ENCODE measurements at regions not wholly inside any gene's neighbourhood (a gene's known extent, or its start where the extent isn't known, plus 50 kb on each side); places are given as distances from the start of the nearest gene placed in this dataset.
A peak's percentile ranks its signal among the peaks of the same experiment; 100 is the strongest.
"Not testable (repeated sequence)": the region's sequence is repeated elsewhere in the genome, so short reads cannot be mapped to it uniquely, and the experiment has no call there.

GRCh38 chr11:134953417-134953970 lies 541.5 kb upstream of the B3GAT1 start:
- H3K36me3 Mint-ChIP-seq, H3K4me1 Mint-ChIP-seq, H3K9me3 Mint-ChIP-seq, H3K27me3 Mint-ChIP-seq, H3K27ac Mint-ChIP-seq, H3K4me3 Mint-ChIP-seq: not testable (repeated sequence)

GRCh38 chr11:134951305-134951700 lies 539.3 kb upstream of the B3GAT1 start:
- Mint-ChIP-seq H3K4me3 (no peak overlapping the region), H3K9me3 (peaks cover 0 to 6% (median 0%) of the 10 kb centered on the region in 3 donors), H3K4me1 (peaks cover 0 to 2% (median 0%) of the 10 kb centered on the region in 3 donors), H3K27me3 (peaks cover 6% of the 10 kb centered on the region), H3K36me3 (no peaks in the 10 kb centered on the region), H3K27ac (no peak overlapping the region)

DNA sequence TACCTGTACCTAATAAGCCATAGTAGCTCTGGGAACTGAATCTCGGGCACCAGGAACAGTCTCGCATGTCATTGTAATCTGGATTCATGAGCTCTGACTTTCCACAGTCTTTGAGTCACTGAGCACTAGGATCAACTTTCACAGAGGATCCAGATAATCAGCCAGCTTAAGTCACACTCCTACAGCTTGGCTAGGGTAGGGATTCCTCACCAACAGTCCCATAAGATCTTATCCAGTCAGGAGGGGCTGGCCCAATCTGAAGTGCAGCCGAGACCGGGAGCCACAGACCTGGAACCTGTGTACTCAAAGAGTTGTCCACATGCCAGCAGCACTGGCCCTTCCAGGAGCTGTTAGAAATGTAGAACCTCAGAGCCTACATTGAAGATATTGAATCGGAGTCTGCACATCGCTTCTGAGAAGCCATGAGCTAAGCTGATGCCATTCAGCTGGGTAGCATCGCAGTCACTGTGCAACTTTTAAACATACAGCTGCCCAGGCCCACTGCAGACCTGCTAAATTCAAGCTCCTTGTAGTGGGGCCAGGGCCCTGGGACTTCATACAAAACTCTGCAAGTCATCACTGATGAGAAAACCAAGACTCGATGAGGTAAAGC lies 538.8 kb upstream of the B3GAT1 start:
- Mint-ChIP-seq H3K27ac (no peak overlapping the region), H3K4me1 (peaks cover 0 to 2% (median 0%) of the 10 kb centered on the region in 3 donors)

GRCh38 chr11:134949121-134950090 lies 537.4 kb upstream of the B3GAT1 start:
- peaks cover 0 to 4% (median 0%) of the 10 kb centered on the region in 3 donors for H3K9me3 Mint-ChIP-seq
- H3K4me3 Mint-ChIP-seq = no peak overlapping the region
- H3K4me1 Mint-ChIP-seq = peaks cover 0 to 2% (median 0%) of the 10 kb centered on the region in 3 donors
- H3K36me3 Mint-ChIP-seq = no peaks in the 10 kb centered on the region
- H3K27me3 Mint-ChIP-seq = peaks cover 5% of the 10 kb centered on the region
- H3K27ac Mint-ChIP-seq = no peak overlapping the region

More for the DNA sequence above, 538.8 kb upstream of the B3GAT1 start:
- Mint-ChIP-seq H3K9me3 (peaks cover 0 to 6% (median 0%) of the 10 kb centered on the region in 3 donors), H3K27me3 (peaks cover 6% of the 10 kb centered on the region), H3K36me3 (no peaks in the 10 kb centered on the region), H3K4me3 (no peak overlapping the region)

- Mint-ChIP-seq H3K27ac (no peak overlapping the region), H3K4me1 (peaks cover 0 to 2% (median 0%) of the 10 kb centered on the region in 3 donors), H3K36me3 (no peaks in the 10 kb centered on the region), H3K9me3 (no peaks in the 10 kb centered on the region), H3K27me3 (peaks cover 6% of the 10 kb centered on the region), H3K4me3 (no peak overlapping the region)
Measured at GRCh38 chr11:134947556-134947955, 535.5 kb upstream of the B3GAT1 start.

DNA sequence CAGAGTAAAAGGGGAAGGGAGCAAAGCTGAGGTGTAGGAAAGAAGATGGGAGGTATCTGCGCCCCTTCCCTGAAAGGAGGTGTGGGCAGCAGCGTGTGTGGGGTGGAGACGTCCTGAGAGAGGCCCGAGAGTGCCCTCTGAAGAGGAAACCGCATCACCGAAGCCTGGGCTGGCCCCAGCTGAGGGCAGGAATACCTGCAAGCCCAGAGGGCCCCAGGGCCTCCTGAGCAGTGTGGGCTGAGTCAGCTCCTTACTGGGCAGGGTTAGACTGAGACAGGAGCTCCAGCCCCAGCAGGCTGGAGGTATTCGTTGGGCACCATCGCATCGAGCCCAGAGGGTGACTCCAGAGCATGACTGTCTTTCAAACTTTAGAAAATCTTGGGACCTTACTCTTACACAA lies 534.0 kb upstream of the B3GAT1 start:
- no peak overlapping the region for H3K4me3 Mint-ChIP-seq
- no peaks in the 10 kb centered on the region for H3K9me3 Mint-ChIP-seq
- H3K4me1 Mint-ChIP-seq = no peaks in the 10 kb centered on the region
- no peaks in the 10 kb centered on the region for H3K36me3 Mint-ChIP-seq
- H3K27ac Mint-ChIP-seq = peak overlapping the region in 1 of 3 donors; percentile 35
- H3K27me3 Mint-ChIP-seq = peaks cover 10% of the 10 kb centered on the region

GRCh38 chr11:134944986-134945385 lies 532.9 kb upstream of the B3GAT1 start:
- no peaks in the 10 kb centered on the region for H3K36me3 Mint-ChIP-seq
- H3K4me3 Mint-ChIP-seq = no peak overlapping the region
- H3K27me3 Mint-ChIP-seq = peaks cover 15% of the 10 kb centered on the region
- no peaks in the 10 kb centered on the region for H3K4me1 Mint-ChIP-seq
- no peak overlapping the region for H3K27ac Mint-ChIP-seq
- no peaks in the 10 kb centered on the region for H3K9me3 Mint-ChIP-seq

- H3K4me3 Mint-ChIP-seq = no peak overlapping the region
- H3K27me3 Mint-ChIP-seq = peaks cover 15% of the 10 kb centered on the region
- H3K36me3 Mint-ChIP-seq = no peaks in the 10 kb centered on the region
- H3K4me1 Mint-ChIP-seq = no peaks in the 10 kb centered on the region
- H3K9me3 Mint-ChIP-seq = no peaks in the 10 kb centered on the region
- peak overlapping the region in 1 of 3 donors; percentile 50 for H3K27ac Mint-ChIP-seq
Measured at GRCh38 chr11:134944131-134944530, 532.1 kb upstream of the B3GAT1 start.

- Mint-ChIP-seq H3K27me3 (peaks cover 20% of the 10 kb centered on the region), H3K27ac (no peak overlapping the region), H3K9me3 (no peaks in the 10 kb centered on the region)
Measured at GRCh38 chr11:134943544-134943943, 531.5 kb upstream of the B3GAT1 start.

GRCh38 chr11:134942681-134943080 lies 530.6 kb upstream of the B3GAT1 start:
- no peaks in the 10 kb centered on the region for H3K4me1 Mint-ChIP-seq
- H3K4me3 Mint-ChIP-seq = no peak overlapping the region
- H3K36me3 Mint-ChIP-seq = no peaks in the 10 kb centered on the region
- H3K27me3 Mint-ChIP-seq = peaks cover 20% of the 10 kb centered on the region
- H3K9me3 Mint-ChIP-seq = no peaks in the 10 kb centered on the region
- H3K27ac Mint-ChIP-seq = no peak overlapping the region

More at GRCh38 chr11:134943544-134943943, 531.5 kb upstream of the B3GAT1 start:
- Mint-ChIP-seq H3K4me3 (no peak overlapping the region), H3K4me1 (no peaks in the 10 kb centered on the region), H3K36me3 (no peaks in the 10 kb centered on the region)

DNA sequence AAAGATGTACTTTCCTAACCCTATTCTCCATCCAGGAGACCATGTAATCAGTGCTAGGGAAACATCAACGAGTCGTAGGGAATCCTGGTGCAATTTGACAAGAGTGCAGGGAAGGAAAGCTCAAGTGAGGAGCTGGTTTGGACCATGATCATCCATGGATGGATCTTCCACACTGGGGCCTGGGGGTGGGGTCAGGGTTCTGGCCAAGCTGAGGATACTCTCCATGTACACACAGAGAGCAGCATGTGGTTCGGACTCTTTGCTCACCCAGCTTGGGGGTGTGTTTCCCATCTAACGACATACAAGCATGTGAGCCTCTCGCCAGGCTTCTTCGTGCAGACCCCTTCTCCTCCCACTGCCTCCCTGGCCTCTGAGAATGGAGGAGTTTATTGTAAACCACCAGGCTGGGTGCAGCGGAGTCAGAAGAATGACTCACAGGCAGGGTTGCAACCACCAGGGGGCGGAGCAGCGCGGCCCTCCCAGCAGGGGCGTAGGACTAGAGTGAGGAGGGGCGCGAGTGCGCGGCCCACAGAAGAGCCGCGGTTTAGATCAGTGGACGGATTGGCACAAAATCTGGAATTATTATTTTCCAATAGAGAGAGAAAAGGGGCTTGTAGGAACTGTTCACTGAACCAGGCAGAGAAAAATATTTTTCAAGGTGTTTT lies 530.0 kb upstream of the B3GAT1 start:
- not testable (repeated sequence) for H3K9me3 Mint-ChIP-seq, H3K36me3 Mint-ChIP-seq, H3K4me3 Mint-ChIP-seq, H3K27ac Mint-ChIP-seq, H3K4me1 Mint-ChIP-seq
- peaks cover 20% of the 10 kb centered on the region for H3K27me3 Mint-ChIP-seq

- Mint-ChIP-seq H3K4me1 (no peaks in the 10 kb centered on the region), H3K27me3 (peaks cover 20% of the 10 kb centered on the region)
Measured at GRCh38 chr11:134941326-134941725, 529.3 kb upstream of the B3GAT1 start.

DNA sequence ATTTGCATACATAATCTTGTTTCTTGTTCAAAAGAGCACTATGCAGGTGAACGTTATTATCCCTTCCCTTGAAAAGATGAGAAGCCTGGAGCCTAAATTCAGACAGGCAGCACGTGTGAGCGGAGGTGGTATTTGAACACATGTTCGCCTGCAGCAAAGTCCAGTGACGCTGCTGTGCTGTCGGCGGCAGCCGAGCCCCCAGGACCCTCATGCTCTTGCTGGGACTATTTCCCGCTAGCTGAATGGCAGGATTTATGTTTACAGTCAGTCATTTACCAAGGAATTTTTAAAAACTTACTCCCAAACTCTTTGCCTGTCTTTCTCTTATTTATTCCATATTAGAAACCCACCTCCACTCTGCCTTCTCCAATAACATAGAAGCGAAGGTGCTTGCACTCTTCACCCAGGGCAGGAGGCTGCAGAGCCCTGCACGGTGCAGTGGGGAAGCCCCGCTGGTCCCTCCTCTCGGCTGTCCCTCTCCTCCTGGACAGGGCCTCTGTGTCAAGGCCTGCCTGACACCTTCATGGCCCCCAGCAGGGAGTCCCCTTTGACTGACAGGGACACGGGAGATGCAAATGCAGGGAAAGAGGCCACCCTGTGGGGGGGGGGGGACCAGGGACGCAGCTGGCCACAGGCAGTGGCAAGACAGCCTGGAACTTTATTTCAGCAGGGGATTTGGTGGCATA lies 528.5 kb upstream of the B3GAT1 start:
- Mint-ChIP-seq H3K36me3 (no peaks in the 10 kb centered on the region), H3K9me3 (no peaks in the 10 kb centered on the region), H3K27me3 (peaks cover 20% of the 10 kb centered on the region), H3K27ac (no peak overlapping the region), H3K4me1 (no peaks in the 10 kb centered on the region), H3K4me3 (no peak overlapping the region)

More at GRCh38 chr11:134941326-134941725, 529.3 kb upstream of the B3GAT1 start:
- Mint-ChIP-seq H3K9me3 (no peaks in the 10 kb centered on the region), H3K4me3 (no peak overlapping the region), H3K27ac (peak overlapping the region in 1 of 3 donors; percentile 83), H3K36me3 (no peaks in the 10 kb centered on the region)

DNA sequence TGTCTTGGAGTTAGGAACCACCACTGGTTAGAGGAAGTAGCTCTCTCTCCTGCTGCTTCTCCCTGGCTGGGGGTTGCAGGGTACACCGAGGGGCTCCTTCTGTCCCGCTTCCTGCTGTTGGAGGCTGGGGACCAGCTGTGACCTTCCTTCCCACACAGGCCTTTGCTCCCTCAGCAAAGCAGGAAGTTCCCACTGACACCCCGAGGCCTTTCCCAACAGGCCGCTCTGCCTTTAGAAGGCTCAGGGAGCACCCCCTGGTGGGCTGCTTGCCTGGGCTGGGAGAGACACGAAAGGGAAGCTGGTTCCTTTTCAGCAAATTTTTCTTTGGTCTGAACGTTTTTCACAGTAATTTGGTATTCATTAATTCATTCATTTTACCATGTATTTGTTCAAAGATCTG lies 527.9 kb upstream of the B3GAT1 start:
- H3K4me3 Mint-ChIP-seq = no peak overlapping the region
- peaks cover 20% of the 10 kb centered on the region for H3K27me3 Mint-ChIP-seq
- no peaks in the 10 kb centered on the region for H3K4me1 Mint-ChIP-seq
- H3K9me3 Mint-ChIP-seq = no peaks in the 10 kb centered on the region
- no peaks in the 10 kb centered on the region for H3K36me3 Mint-ChIP-seq
- no peak overlapping the region for H3K27ac Mint-ChIP-seq

All from IgD-negative memory B cell (primary cell).